HCT116 (cell line): ENCODE measurements at regions not wholly inside any gene's neighbourhood (a gene's known extent, or its start where the extent isn't known, plus 50 kb on each side); places are given as distances from the start of the nearest gene placed in this dataset.

Experiments used
- CEBPB ChIP-seq: IDR thresholded peaks from 2 replicates; pipeline ENCODE4 v1.6.1; 2012; ENCODE audit warnings: low read depth
- POLR2A ChIP-seq: IDR thresholded peaks from 2 replicates; pipeline ENCODE4 v1.7.0; 2011; ENCODE audit warnings: borderline replicate concordance; ENCODE audit not compliant: insufficient read depth, insufficient read length; ENCODE audit errors: extremely low read depth
- TF ChIP-seq, protein P1 (sequence below), 3 experiments: fragments of 200-600 bp in 1 of 3; sonication (generic) in 1 of 3; IDR thresholded peaks in 2 of 3; conservative IDR thresholded peaks in 1 of 3; 2 replicates each; pipeline ENCODE4 v1.5.1; 2012 to 2017; ENCODE audit warnings: low read depth in 2 of 3, low read length in 2 of 3, antibody characterized with exemption in 1 of 3, borderline replicate concordance in 1 of 3, control low read depth in 1 of 3, mild to moderate bottlenecking in 1 of 3, mixed read lengths in 1 of 3, mixed run types in 1 of 3, moderate library complexity in 1 of 3; ENCODE audit not compliant: insufficient read depth in 1 of 3

GRCh38 chr1:96387785-96388184 lies 333.8 kb upstream of the PTBP2 start:
- TF ChIP-seq, protein P1, sequence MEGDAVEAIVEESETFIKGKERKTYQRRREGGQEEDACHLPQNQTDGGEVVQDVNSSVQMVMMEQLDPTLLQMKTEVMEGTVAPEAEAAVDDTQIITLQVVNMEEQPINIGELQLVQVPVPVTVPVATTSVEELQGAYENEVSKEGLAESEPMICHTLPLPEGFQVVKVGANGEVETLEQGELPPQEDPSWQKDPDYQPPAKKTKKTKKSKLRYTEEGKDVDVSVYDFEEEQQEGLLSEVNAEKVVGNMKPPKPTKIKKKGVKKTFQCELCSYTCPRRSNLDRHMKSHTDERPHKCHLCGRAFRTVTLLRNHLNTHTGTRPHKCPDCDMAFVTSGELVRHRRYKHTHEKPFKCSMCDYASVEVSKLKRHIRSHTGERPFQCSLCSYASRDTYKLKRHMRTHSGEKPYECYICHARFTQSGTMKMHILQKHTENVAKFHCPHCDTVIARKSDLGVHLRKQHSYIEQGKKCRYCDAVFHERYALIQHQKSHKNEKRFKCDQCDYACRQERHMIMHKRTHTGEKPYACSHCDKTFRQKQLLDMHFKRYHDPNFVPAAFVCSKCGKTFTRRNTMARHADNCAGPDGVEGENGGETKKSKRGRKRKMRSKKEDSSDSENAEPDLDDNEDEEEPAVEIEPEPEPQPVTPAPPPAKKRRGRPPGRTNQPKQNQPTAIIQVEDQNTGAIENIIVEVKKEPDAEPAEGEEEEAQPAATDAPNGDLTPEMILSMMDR (IDR thresholded peaks at IDR 0.05 in 2 of 3, conservative IDR thresholded peaks at IDR 0.05 in 1 of 3; ENCODE audit: borderline replicate concordance in 1 of 3, insufficient read depth in 1 of 3, low read depth in 2 of 3, low read length in 2 of 3) = no peak
- TF ChIP-seq CEBPB (no peak), POLR2A (no peak)
